ENCODE measurements at regions not wholly inside any gene's neighbourhood (a gene's known extent, or its start where the extent isn't known, plus 50 kb on each side); places are given as distances from the start of the nearest gene placed in this dataset.

GRCh38 chr3:188037965-188038581 lies 115.9 kb upstream of the LPP start:
- CTCF ChIA-PET, result no interaction called here
- Histone ChIP-seq H3K27me3 (replicated peaks in 1 of 2; ENCODE audit: control insufficient read depth in 2 of 2, insufficient read depth in 2 of 2, low read length in 1 of 2) (peaks cover 1 to 3% of the 10 kb centered on the region in 2 experiments; a peak in 1 of 4 replicates), H3K4me3 (no peak overlapping the region), H3K79me2 (ENCODE audit: control insufficient read depth, insufficient read depth, low read length) (no peaks in the 10 kb centered on the region), H3K9me3 (replicated peaks; ENCODE audit: control insufficient read depth, insufficient read depth, low read length) (no peaks in the 10 kb centered on the region), H4K20me1 (ENCODE audit: control insufficient read depth, insufficient read depth) (no peaks in the 10 kb centered on the region), H3K4me1 (ENCODE audit: control insufficient read depth, insufficient read depth, low read length) (no peaks in the 10 kb centered on the region), H3K9ac (ENCODE audit: control insufficient read depth, insufficient read depth, low read length) (no peak overlapping the region), H3K27ac (ENCODE audit: control insufficient read depth, insufficient read depth) (no peak overlapping the region), H3K4me2 (ENCODE audit: control insufficient read depth, insufficient read depth) (no peak overlapping the region), H3K36me3 (ENCODE audit: control insufficient read depth in 2 of 2, insufficient read depth in 2 of 2, low read length in 1 of 2) (no peaks in the 10 kb centered on the region), H2AFZ (ENCODE audit: control insufficient read depth, low read depth, low read length) (no peak overlapping the region)
- no peak for TF ChIP-seq SUPT20H (IDR thresholded peaks at IDR 0.05; ENCODE audit: borderline replicate concordance, control insufficient read depth, low read depth, low read length)
- TF ChIP-seq RB1 (IDR thresholded peaks at IDR 0.05; ENCODE audit: borderline replicate concordance), result no peak
- TF ChIP-seq FOS (IDR thresholded peaks at IDR 0.05; ENCODE audit: borderline replicate concordance, extremely low read depth, insufficient read length), result no peak
- no peak for TF ChIP-seq IKZF1 (conservative IDR thresholded peaks at IDR 0.05)
- TF ChIP-seq JUND (IDR thresholded peaks at IDR 0.05; ENCODE audit: low read depth, low read length), result no peak
- TF ChIP-seq, protein P1, sequence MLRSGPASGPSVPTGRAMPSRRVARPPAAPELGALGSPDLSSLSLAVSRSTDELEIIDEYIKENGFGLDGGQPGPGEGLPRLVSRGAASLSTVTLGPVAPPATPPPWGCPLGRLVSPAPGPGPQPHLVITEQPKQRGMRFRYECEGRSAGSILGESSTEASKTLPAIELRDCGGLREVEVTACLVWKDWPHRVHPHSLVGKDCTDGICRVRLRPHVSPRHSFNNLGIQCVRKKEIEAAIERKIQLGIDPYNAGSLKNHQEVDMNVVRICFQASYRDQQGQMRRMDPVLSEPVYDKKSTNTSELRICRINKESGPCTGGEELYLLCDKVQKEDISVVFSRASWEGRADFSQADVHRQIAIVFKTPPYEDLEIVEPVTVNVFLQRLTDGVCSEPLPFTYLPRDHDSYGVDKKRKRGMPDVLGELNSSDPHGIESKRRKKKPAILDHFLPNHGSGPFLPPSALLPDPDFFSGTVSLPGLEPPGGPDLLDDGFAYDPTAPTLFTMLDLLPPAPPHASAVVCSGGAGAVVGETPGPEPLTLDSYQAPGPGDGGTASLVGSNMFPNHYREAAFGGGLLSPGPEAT (IDR thresholded peaks at IDR 0.05; ENCODE audit: low read depth), result no peak
- TF ChIP-seq PML (IDR thresholded peaks at IDR 0.05; ENCODE audit: low read length), result no peak
- TF ChIP-seq SKIL (IDR thresholded peaks at IDR 0.05; ENCODE audit: low read depth, poor library complexity, severe bottlenecking), result no peak
- TF ChIP-seq SMAD5 (IDR thresholded peaks at IDR 0.05; ENCODE audit: low read depth), result no peak
- TF ChIP-seq CHD4 (IDR thresholded peaks at IDR 0.05), result no peak
- TF ChIP-seq FOXM1 (IDR thresholded peaks at IDR 0.05; ENCODE audit: low read depth, low read length), result no peak
- TF ChIP-seq CREM (IDR thresholded peaks at IDR 0.05; ENCODE audit: low read depth), result no peak
- TF ChIP-seq, protein P2, sequence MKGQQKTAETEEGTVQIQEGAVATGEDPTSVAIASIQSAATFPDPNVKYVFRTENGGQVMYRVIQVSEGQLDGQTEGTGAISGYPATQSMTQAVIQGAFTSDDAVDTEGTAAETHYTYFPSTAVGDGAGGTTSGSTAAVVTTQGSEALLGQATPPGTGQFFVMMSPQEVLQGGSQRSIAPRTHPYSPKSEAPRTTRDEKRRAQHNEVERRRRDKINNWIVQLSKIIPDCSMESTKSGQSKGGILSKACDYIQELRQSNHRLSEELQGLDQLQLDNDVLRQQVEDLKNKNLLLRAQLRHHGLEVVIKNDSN (IDR thresholded peaks at IDR 0.05; ENCODE audit: borderline replicate concordance, extremely low read length, insufficient read depth, low read depth, low read length), result no peak
- no peak for TF ChIP-seq HDGF (IDR thresholded peaks at IDR 0.05)
- TF ChIP-seq BCLAF1 (IDR thresholded peaks at IDR 0.05), result no peak
- TF ChIP-seq NRF1 (conservative IDR thresholded peaks at IDR 0.05; ENCODE audit: low read depth, low read length), result no peak
- no peak for TF ChIP-seq MEF2B (IDR thresholded peaks at IDR 0.05; ENCODE audit: partially characterized antibody, poor library complexity, severe bottlenecking)
- POLR2A ChIA-PET, result no interaction called here
- SMC1A ChIA-PET (ENCODE audit: uncharacterized antibody, unreplicated experiment), result no interaction called here
- 28% methylated on average over 6 of the region's 6 CpGs for WGBS (ENCODE audit: insufficient coverage, insufficient replicate concordance, low lambda C conversion rate, missing lambda C conversion rate)
- ATAC-seq (no peak), FAIRE-seq (no peak), DNase-seq (ENCODE audit: low read depth, low spot score) (no peak)
- in situ Hi-C loops (cut with MboI) (no loop called here), intact Hi-C loops (cut with micrococcal nuclease; ENCODE audit: unreplicated experiment) (no loop called here)
- BruUV-seq (replicated peaks), result no TSS peak
- RAD21 ChIA-PET (ENCODE audit: unreplicated experiment), result no interaction called here
